Ectodermal cell (in vitro differentiated cells): ENCODE measurements at regions not wholly inside any gene's neighbourhood (a gene's known extent, or its start where the extent isn't known, plus 50 kb on each side); places are given as distances from the start of the nearest gene placed in this dataset.
"Not testable (repeated sequence)": the region's sequence is repeated elsewhere in the genome, so short reads cannot be mapped to it uniquely, and the experiment has no call there.

Source experiments
- H3K27ac ChIP-seq: 2 replicates; pipeline ENCODE4 v1.7.0; 2013; ENCODE audit warnings: mild to moderate bottlenecking, low read depth, low read length; ENCODE audit not compliant: insufficient read depth, poor library complexity, severe bottlenecking
- H3K27me3 ChIP-seq: 2 replicates; pipeline ENCODE4 v1.7.0; 2013; ENCODE audit warnings: mild to moderate bottlenecking, low read length; ENCODE audit not compliant: insufficient read depth, control insufficient read depth, poor library complexity, severe bottlenecking
- H3K36me3 ChIP-seq: one replicate; pipeline ENCODE4 v1.7.0; 2013; ENCODE audit warnings: low read length; ENCODE audit not compliant: control insufficient read depth, insufficient read depth
- H3K4me1 ChIP-seq: one replicate; pipeline ENCODE4 v1.7.0; 2013; ENCODE audit warnings: low read length; ENCODE audit not compliant: control insufficient read depth, insufficient read depth
- H3K4me3 ChIP-seq: 2 replicates; pipeline ENCODE4 v1.7.0; 2013; ENCODE audit warnings: low read depth, low read length, control low read depth; ENCODE audit not compliant: insufficient read depth
- H3K9me3 ChIP-seq: 2 replicates; pipeline ENCODE4 v1.7.0; 2013; ENCODE audit warnings: mild to moderate bottlenecking, low read length, moderate library complexity; ENCODE audit not compliant: control insufficient read depth
- WGBS, 2 experiments: methylation state at CpG; one replicate each; pipeline ENCODE4 v1.1.7; 2013; ENCODE audit warnings: missing lambda C conversion rate in 2 of 2; 5-methylcytosine and 5-hydroxymethylcytosine counted together

DNA sequence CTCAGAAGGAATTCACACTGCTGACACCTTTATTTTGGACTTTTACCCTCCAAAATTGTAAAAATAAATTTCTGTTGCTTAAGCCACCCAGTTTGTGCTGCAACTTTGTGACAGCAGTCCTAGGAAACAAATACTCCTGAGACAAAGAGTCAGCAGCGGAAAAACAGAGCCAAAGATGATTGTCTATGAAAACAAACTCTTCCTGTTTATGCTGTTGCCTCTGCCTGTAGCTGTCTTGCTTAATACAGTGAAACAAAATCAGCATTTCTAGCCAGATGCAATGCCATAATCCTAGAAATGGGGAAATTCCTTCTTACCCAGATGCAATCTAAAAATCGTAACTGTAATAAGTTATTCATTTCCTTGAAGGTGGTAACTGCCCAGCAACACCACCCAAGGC, 387.5 kb upstream of the ATP11B start:
- Histone ChIP-seq H3K9me3 (no peaks in the 10 kb centered on the region), H3K4me3 (no peak overlapping the region), H3K27ac (no peak overlapping the region), H3K27me3 (no peaks in the 10 kb centered on the region), H3K4me1 (no peaks in the 10 kb centered on the region), H3K36me3 (no peaks in the 10 kb centered on the region)
- WGBS, 2 experiments = 95 to 99% methylated on average over 2 of the region's 2 CpGs

GRCh38 chr3:182406786-182407185, 386.5 kb upstream of the ATP11B start:
- Histone ChIP-seq H3K9me3 (no peaks in the 10 kb centered on the region), H3K4me1 (no peaks in the 10 kb centered on the region), H3K36me3 (no peaks in the 10 kb centered on the region), H3K27me3 (no peaks in the 10 kb centered on the region), H3K4me3 (no peak overlapping the region), H3K27ac (no peak overlapping the region)
- 94 to 100% methylated on average over 3 to 4 of the region's 4 CpGs for WGBS, 2 experiments

DNA sequence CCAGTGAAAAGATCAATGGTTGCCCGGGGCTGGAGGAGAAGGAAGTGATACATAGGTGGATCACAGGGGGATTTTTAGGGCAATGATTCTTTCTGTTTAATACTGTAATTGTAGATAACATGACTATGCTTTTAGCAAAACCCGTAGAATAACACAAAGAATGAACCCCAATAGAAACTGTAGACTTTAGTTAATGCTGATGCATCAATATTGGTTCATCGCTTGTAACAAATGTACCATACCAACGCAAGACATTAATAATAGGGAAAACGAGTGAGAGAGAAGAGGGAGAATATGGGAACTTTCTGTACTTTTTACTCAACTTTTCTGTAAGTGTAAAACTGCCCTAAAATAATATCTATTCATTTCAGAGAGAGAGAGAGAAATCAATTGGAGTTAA, 383.3 kb upstream of the ATP11B start:
- no peak overlapping the region for H3K27ac ChIP-seq
- 83 to 95% methylated on average over 4 to 5 of the region's 5 CpGs for WGBS, 2 experiments
- H3K36me3 ChIP-seq = no peaks in the 10 kb centered on the region
- H3K4me3 ChIP-seq = no peak overlapping the region
- H3K27me3 ChIP-seq = no peaks in the 10 kb centered on the region
- no peaks in the 10 kb centered on the region for H3K9me3 ChIP-seq
- H3K4me1 ChIP-seq = no peaks in the 10 kb centered on the region

DNA sequence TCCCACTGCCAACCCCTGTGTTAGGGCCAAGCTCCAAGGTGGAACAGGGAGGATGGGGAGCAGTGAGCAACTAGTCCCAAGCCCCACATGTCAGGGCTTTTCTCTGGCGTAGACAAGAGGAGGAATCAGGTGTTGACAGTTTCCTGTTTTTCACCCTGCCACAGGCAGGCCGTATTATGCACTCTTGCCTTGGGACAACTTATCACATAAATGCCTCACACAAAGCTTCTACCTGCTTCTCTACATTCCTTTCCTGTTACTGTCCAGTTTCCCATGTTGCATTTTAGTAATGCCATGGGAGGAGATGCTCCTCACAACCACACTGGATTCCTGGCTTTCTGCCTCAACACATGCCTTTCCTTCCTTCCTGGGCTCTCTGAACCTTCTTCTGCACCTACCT, 381.2 kb upstream of the ATP11B start:
- WGBS, 2 experiments = 85 to 92% methylated on average over 2 of the region's 2 CpGs
- H3K9me3 ChIP-seq = no peaks in the 10 kb centered on the region

DNA sequence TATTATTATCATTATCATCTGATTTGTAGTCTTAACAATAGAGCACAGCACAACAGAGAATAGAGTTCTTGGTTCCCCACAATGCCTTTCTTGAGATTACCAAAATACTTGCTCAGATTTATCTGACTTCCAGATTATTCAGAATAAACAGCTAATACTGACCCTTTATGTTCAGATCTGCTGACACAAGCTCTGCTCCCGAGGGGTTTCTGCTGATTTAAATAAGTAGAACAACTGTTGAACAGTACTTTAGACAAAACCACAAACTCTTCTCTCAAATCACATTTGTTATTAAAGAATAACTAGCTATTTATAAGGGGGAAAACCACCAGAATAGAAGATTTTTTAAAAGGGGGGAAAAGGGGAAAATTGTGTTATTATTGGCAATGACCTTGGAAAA, 380.2 kb upstream of the ATP11B start:
- WGBS, 2 experiments = 90% methylated on average over 1 of the region's 1 CpG; no CpG with 5 or more reads in 1 of the 2 experiments
- no peaks in the 10 kb centered on the region for H3K36me3 ChIP-seq

More for the DNA sequence above, 381.2 kb upstream of the ATP11B start:
- Histone ChIP-seq H3K4me3 (no peak overlapping the region), H3K27ac (no peak overlapping the region), H3K36me3 (no peaks in the 10 kb centered on the region), H3K27me3 (no peaks in the 10 kb centered on the region), H3K4me1 (no peaks in the 10 kb centered on the region)

GRCh38 chr3:182413682-182414081, 379.6 kb upstream of the ATP11B start:
- H3K27ac ChIP-seq = no peak overlapping the region
- WGBS, 2 experiments = 100% methylated on average over 1 of the region's 1 CpG
- no peaks in the 10 kb centered on the region for H3K27me3 ChIP-seq
- no peaks in the 10 kb centered on the region for H3K9me3 ChIP-seq
- no peak overlapping the region for H3K4me3 ChIP-seq
- no peaks in the 10 kb centered on the region for H3K4me1 ChIP-seq
- no peaks in the 10 kb centered on the region for H3K36me3 ChIP-seq

More for the DNA sequence above, 380.2 kb upstream of the ATP11B start:
- Histone ChIP-seq H3K9me3 (no peaks in the 10 kb centered on the region), H3K4me3 (no peak overlapping the region), H3K4me1 (no peaks in the 10 kb centered on the region), H3K27ac (no peak overlapping the region), H3K27me3 (no peaks in the 10 kb centered on the region)

DNA sequence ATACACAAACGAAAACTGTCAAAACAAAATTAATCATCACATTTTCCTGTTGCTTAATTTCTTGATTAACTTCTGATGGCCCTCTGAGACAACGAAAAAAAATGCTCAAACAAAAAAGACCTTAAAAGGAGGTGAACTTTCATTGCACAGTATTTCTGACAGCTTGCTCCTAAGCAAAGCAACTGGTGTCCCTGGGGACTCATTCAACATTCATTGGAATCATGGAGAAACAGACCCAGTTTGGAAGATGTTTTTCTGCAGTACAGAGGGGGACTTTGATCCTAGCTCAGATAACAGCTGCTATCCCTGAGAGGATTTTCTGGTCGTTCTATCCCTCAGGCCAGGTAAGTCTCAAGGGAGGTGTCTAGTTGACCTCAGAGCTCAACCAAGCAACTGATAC, 378.7 kb upstream of the ATP11B start:
- WGBS, 2 experiments = 73 to 85% methylated on average over 3 of the region's 3 CpGs
- H3K36me3 ChIP-seq = no peaks in the 10 kb centered on the region
- H3K9me3 ChIP-seq = no peaks in the 10 kb centered on the region
- H3K4me3 ChIP-seq = no peak overlapping the region
- H3K27ac ChIP-seq = no peak overlapping the region
- no peaks in the 10 kb centered on the region for H3K27me3 ChIP-seq
- H3K4me1 ChIP-seq = no peaks in the 10 kb centered on the region

DNA sequence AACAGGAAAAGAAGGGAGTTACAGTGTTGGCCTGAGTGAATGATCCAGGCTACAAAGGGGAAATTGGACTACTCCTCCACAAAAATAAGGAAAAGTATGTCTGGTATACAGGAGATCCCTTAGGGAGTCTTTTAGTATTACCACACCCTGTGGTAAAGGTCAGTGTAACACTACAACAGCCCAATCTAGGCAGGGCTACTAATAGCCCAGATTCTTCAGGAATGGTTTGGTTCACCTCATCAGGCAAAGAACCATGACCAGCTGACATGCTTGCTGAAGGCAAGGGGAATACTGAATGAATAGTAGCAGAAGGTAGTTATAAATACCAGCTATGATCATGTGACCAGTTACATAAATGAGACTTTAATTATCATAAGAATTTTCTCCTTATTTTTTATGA, 372.6 kb upstream of the ATP11B start:
- Histone ChIP-seq H3K36me3 (no peaks in the 10 kb centered on the region), H3K4me1 (no peaks in the 10 kb centered on the region), H3K27ac (no peak overlapping the region), H3K4me3 (no peak overlapping the region), H3K27me3 (no peaks in the 10 kb centered on the region), H3K9me3 (no peaks in the 10 kb centered on the region)

- Histone ChIP-seq H3K9me3 (no peaks in the 10 kb centered on the region), H3K36me3 (no peaks in the 10 kb centered on the region), H3K27ac (no peak overlapping the region), H3K4me3 (no peak overlapping the region), H3K4me1 (no peaks in the 10 kb centered on the region), H3K27me3 (no peaks in the 10 kb centered on the region)
- WGBS, 2 experiments = 95 to 98% methylated on average over 3 of the region's 3 CpGs
Measured at GRCh38 chr3:182424006-182424405, 369.3 kb upstream of the ATP11B start.

DNA sequence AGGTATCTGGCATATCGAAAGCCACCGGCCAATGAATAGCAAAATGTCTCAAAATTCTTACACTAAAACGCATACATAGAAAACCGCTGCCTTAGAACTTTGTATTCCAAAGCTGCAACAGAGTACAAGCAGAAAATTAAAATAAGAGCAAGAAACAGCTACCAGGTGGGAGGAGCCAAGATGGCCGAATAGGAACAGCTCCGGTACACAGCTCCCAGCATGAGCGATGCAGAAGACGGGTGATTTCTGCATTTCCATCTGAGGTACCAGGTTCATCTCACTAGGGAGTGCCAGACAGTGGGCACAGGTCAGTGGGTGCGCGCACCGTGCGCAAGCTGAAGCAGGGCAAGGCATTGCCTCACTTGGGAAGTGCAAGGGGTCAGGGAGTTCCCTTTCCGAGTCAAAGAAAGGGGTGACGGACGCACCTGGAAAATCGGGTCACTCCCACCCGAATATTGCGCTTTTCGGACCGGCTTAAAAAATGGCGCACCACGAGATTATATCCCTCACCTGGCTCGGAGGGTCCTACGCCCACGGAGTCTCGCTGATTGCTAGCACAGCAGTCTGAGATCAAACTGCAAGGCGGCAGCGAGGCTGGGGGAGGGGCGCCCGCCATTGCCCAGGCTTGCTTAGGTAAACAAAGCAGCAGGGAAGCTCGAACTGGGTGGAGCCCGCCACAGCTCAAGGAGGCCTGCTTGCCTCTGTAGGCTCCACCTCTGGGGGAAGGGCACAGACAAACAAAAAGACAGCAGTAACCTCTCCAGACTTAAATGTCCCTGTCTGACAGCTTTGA, 367.2 kb upstream of the ATP11B start:
- not testable (repeated sequence) for H3K4me1 ChIP-seq, H3K9me3 ChIP-seq, H3K27ac ChIP-seq, H3K4me3 ChIP-seq, H3K36me3 ChIP-seq, H3K27me3 ChIP-seq
- 50 to 53% methylated on average over 12 to 30 of the region's 32 CpGs for WGBS, 2 experiments

DNA sequence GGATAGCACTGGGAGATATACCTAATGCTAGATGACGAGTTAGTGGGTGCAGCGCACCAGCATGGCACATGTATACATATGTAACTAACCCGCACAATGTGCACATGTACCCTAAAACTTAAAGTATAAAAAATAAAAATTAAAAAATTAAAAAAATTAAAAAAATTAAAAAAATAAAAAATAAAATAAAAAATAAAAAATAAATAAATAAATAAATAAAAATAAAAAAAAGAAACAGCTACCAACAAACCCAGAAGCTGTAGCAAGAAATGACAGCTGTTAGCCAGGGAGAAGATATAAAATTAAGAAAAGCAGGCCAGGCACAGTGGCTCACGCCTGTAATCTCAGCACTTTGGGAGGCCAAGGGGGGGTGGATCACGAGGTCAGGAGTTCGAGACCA, 361.3 kb upstream of the ATP11B start:
- not testable (repeated sequence) for H3K27me3 ChIP-seq, H3K9me3 ChIP-seq, H3K36me3 ChIP-seq, H3K4me1 ChIP-seq, H3K4me3 ChIP-seq, H3K27ac ChIP-seq
- WGBS, 2 experiments = 94 to 97% methylated on average over 3 of the region's 6 CpGs
